ENCODE measurements at regions not wholly inside any gene's neighbourhood (a gene's known extent, or its start where the extent isn't known, plus 50 kb on each side); places are given as distances from the start of the nearest gene placed in this dataset.
A peak's percentile ranks its signal among the peaks of the same experiment; 100 is the strongest.

- Histone ChIP-seq H4K20me1 (replicated peaks in 1 of 2; ENCODE audit: control insufficient read depth in 1 of 2, insufficient read depth in 2 of 2, low read length in 2 of 2) (no peaks in the 10 kb centered on the region), H3K23me2 (ENCODE audit: low read depth, low read length) (no peaks in the 10 kb centered on the region), H3K4me2 (ENCODE audit: insufficient read depth in 1 of 2, low read depth in 2 of 2, low read length in 2 of 2) (no peak overlapping the region), H3K23ac (ENCODE audit: insufficient read length) (no peak overlapping the region), H3K56ac (replicated peaks; ENCODE audit: insufficient read length, low read depth, low read length) (peak overlapping the region; percentile 6), H4K8ac (ENCODE audit: extremely low read depth, insufficient read depth, low read length) (no peak overlapping the region), H3K18ac (ENCODE audit: extremely low read depth, low read length) (no peak overlapping the region), H3K79me1 (ENCODE audit: low read depth, low read length) (no peaks in the 10 kb centered on the region), H3K27ac (ENCODE audit: low read depth, low read length) (no peak overlapping the region), H3K14ac (ENCODE audit: insufficient read length) (no peak overlapping the region), H2AFZ (ENCODE audit: low read length) (no peak overlapping the region), H3K9me3 (ENCODE audit: insufficient read depth in 2 of 2, low read depth in 1 of 2, low read length in 1 of 2) (peaks cover 14 to 18% of the 10 kb centered on the region in 2 experiments), H3K4me3 (ENCODE audit: extremely low read depth in 1 of 4, insufficient read depth in 2 of 4, low read depth in 3 of 4, low read length in 4 of 4) (no peak overlapping the region), H4K91ac (replicated peaks; ENCODE audit: insufficient read length, low read length) (no peak overlapping the region), H2BK20ac (ENCODE audit: low read length) (no peak overlapping the region), H2BK12ac (ENCODE audit: low read depth, low read length) (no peak overlapping the region), H2BK15ac (ENCODE audit: low read length) (no peak overlapping the region), H2AK5ac (ENCODE audit: low read depth, low read length) (no peak overlapping the region), H3K4me1 (replicated peaks in 1 of 4; ENCODE audit: control insufficient read depth in 3 of 4, insufficient read depth in 4 of 4, low read length in 3 of 4) (no peaks in the 10 kb centered on the region; a peak in 1 of 7 replicates), H3K36me3 (ENCODE audit: control insufficient read depth in 2 of 4, insufficient read depth in 4 of 4, low read length in 3 of 4) (peaks cover 0 to 6% (median 0%) of the 10 kb centered on the region in 4 experiments; a peak in 1 of 8 replicates), H2BK5ac (ENCODE audit: low read depth, low read length) (no peak overlapping the region), H2BK120ac (replicated peaks; ENCODE audit: low read depth, low read length) (no peak overlapping the region), H3K27me3 (replicated peaks in 1 of 4; ENCODE audit: control insufficient read depth in 3 of 4, extremely low read depth in 1 of 4, insufficient read depth in 3 of 4, low read length in 3 of 4) (no peaks in the 10 kb centered on the region), H3K79me2 (ENCODE audit: control insufficient read depth in 1 of 2, insufficient read depth in 2 of 2, low read length in 2 of 2) (no peaks in the 10 kb centered on the region), H3K9ac (replicated peaks in 1 of 4; ENCODE audit: extremely low read depth in 1 of 4, low read depth in 3 of 4, low read length in 3 of 4) (no peak overlapping the region), H3K4ac (replicated peaks; ENCODE audit: insufficient read length, low read depth, low read length) (no peak overlapping the region), H4K5ac (ENCODE audit: insufficient read length, low read depth, low read length) (no peak overlapping the region)
- WGBS, 2 experiments (ENCODE audit: extremely low coverage in 1 of 2, insufficient coverage in 1 of 2, insufficient read length in 1 of 2, insufficient replicate concordance in 2 of 2, low coverage in 1 of 2, low lambda C conversion rate in 2 of 2, missing lambda C conversion rate in 1 of 2): 96% methylated on average over 2 of the region's 2 CpGs; no CpG with 5 or more reads in 1 of the 2 experiments
- POLR2A ChIA-PET (ENCODE audit: partially characterized antibody): no interaction called here
- FAIRE-seq (no peak), DNase-seq (ENCODE audit: low read depth in 1 of 2, low spot score in 2 of 2) (no peak)
- CTCF ChIA-PET (ENCODE audit: partially characterized antibody): no interaction called here
- no peak for TF ChIP-seq NANOG (IDR thresholded peaks at IDR 0.05; ENCODE audit: insufficient read depth, low read depth, low read length, poor library complexity, severe bottlenecking)
- TF ChIP-seq TAF7 (optimal IDR thresholded peaks at IDR 0.05; ENCODE audit: borderline replicate concordance, low read depth, low read length): no peak
- TF ChIP-seq RAD21 (IDR thresholded peaks at IDR 0.05 in 1 of 2, conservative IDR thresholded peaks at IDR 0.05 in 1 of 2; ENCODE audit: low read depth in 2 of 2, low read length in 2 of 2): no peak
- TF ChIP-seq RXRA (IDR thresholded peaks at IDR 0.05; ENCODE audit: insufficient read depth, low read depth, low read length): no peak
- no peak for TF ChIP-seq BRCA1 (IDR thresholded peaks at IDR 0.05; ENCODE audit: low read depth, low read length)
- no peak for TF ChIP-seq YY1 (IDR thresholded peaks at IDR 0.05; ENCODE audit: low read depth, low read length)
- no peak for TF ChIP-seq GABPA (IDR thresholded peaks at IDR 0.05; ENCODE audit: borderline replicate concordance, insufficient read depth, low read length)
- no peak for TF ChIP-seq CEBPB (IDR thresholded peaks at IDR 0.05; ENCODE audit: low read depth, low read length)
- TF ChIP-seq CHD1 (IDR thresholded peaks at IDR 0.05; ENCODE audit: low read depth, low read length): no peak
- no peak for TF ChIP-seq ASH2L (IDR thresholded peaks at IDR 0.05; ENCODE audit: low read length)
- no peak for TF ChIP-seq EZH2 (IDR thresholded peaks at IDR 0.05; ENCODE audit: low read depth, low read length, severe bottlenecking)
- TF ChIP-seq SAP30 (IDR thresholded peaks at IDR 0.05; ENCODE audit: insufficient read depth, insufficient replicate concordance, low read length): no peak
- TF ChIP-seq EGR1 (IDR thresholded peaks at IDR 0.05; ENCODE audit: borderline replicate concordance, low read depth, low read length): no peak
Observed at GRCh38 chr5:66450988-66451387, 145.2 kb upstream of the MAST4 start.
